ENCODE measurements at regions not wholly inside any gene's neighbourhood (a gene's known extent, or its start where the extent isn't known, plus 50 kb on each side); places are given as distances from the start of the nearest gene placed in this dataset.

GRCh38 chr3:102189541-102189940 is 245.3 kb upstream of the ZPLD1 start:
- no peak overlapping the region for H3K4me3 ChIP-seq (replicated peaks; ENCODE audit: low read depth, low read length)
- DNase-seq (ENCODE audit: extremely low read depth, low read depth), result no peak
- no peak for TF ChIP-seq CTCF (IDR thresholded peaks at IDR 0.05; ENCODE audit: low read depth, low read length, missing control alignments)

- DNase-seq (ENCODE audit: extremely low read depth, low read depth), result no peak
- no peak for TF ChIP-seq CTCF (IDR thresholded peaks at IDR 0.05; ENCODE audit: low read depth, low read length, missing control alignments)
- H3K4me3 ChIP-seq (replicated peaks; ENCODE audit: low read depth, low read length), result no peak overlapping the region
These were observed 244.7 kb upstream of the ZPLD1 start for GRCh38 chr3:102189956-102190723.

- TF ChIP-seq CTCF (IDR thresholded peaks at IDR 0.05; ENCODE audit: low read depth, low read length, missing control alignments), result no peak
- no peak overlapping the region for H3K4me3 ChIP-seq (replicated peaks; ENCODE audit: low read depth, low read length)
- no peak for DNase-seq (ENCODE audit: extremely low read depth, low read depth)
These were observed 242.2 kb upstream of the ZPLD1 start for GRCh38 chr3:102192575-102192974.

- H3K4me3 ChIP-seq (replicated peaks; ENCODE audit: low read depth, low read length), result no peak overlapping the region
- DNase-seq (ENCODE audit: extremely low read depth, low read depth), result no peak
- TF ChIP-seq CTCF (IDR thresholded peaks at IDR 0.05; ENCODE audit: low read depth, low read length, missing control alignments), result no peak
These were observed 241.6 kb upstream of the ZPLD1 start for GRCh38 chr3:102193255-102193654.

GRCh38 chr3:102194001-102194400 is 240.8 kb upstream of the ZPLD1 start:
- H3K4me3 ChIP-seq (replicated peaks; ENCODE audit: low read depth, low read length), result no peak overlapping the region
- TF ChIP-seq CTCF (IDR thresholded peaks at IDR 0.05; ENCODE audit: low read depth, low read length, missing control alignments), result no peak
- no peak for DNase-seq (ENCODE audit: extremely low read depth, low read depth)

- TF ChIP-seq CTCF (IDR thresholded peaks at IDR 0.05; ENCODE audit: low read depth, low read length, missing control alignments), result no peak
- no peak for DNase-seq (ENCODE audit: extremely low read depth, low read depth)
- no peak overlapping the region for H3K4me3 ChIP-seq (replicated peaks; ENCODE audit: low read depth, low read length)
These were observed 240.1 kb upstream of the ZPLD1 start for GRCh38 chr3:102194760-102195159.

Data from HFF-Myc (cell line).